ENCODE measurements at regions not wholly inside any gene's neighbourhood (a gene's known extent, or its start where the extent isn't known, plus 50 kb on each side); places are given as distances from the start of the nearest gene placed in this dataset.

DNA sequence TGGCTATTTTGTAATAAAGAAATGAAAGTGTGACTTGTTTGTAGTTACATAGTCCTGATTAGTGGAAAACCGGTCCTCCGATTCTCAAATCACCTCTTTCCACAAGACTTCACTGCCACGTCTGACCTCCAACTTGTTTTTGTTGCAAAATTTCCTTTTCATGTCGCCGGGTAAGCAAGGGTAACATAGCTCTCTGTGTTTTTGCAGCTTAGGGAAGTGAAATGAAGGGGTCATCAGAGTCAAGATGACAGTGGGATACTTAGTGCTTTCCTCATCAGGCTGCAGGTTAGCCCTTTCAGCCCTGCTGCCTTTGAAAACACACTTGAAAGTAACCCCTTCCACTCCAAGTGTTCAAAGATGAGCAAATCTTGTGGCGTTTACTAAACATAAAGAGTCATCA lies 217.9 kb downstream of the USP25 start:
- POLR2A ChIA-PET: no interaction called here
- H3K4me1 ChIP-seq: no peaks in the 10 kb centered on the region
- H3K4me3 ChIP-seq (ENCODE audit: low read depth, low read length): no peak overlapping the region
- TF ChIP-seq, protein P1, sequence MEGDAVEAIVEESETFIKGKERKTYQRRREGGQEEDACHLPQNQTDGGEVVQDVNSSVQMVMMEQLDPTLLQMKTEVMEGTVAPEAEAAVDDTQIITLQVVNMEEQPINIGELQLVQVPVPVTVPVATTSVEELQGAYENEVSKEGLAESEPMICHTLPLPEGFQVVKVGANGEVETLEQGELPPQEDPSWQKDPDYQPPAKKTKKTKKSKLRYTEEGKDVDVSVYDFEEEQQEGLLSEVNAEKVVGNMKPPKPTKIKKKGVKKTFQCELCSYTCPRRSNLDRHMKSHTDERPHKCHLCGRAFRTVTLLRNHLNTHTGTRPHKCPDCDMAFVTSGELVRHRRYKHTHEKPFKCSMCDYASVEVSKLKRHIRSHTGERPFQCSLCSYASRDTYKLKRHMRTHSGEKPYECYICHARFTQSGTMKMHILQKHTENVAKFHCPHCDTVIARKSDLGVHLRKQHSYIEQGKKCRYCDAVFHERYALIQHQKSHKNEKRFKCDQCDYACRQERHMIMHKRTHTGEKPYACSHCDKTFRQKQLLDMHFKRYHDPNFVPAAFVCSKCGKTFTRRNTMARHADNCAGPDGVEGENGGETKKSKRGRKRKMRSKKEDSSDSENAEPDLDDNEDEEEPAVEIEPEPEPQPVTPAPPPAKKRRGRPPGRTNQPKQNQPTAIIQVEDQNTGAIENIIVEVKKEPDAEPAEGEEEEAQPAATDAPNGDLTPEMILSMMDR (IDR thresholded peaks at IDR 0.05; ENCODE audit: insufficient read depth in 1 of 2, low read depth in 1 of 2, low read length in 1 of 2, severe bottlenecking in 1 of 2, unreplicated experiment in 1 of 2): no peak
- Mint-ChIP-seq H3K9me3 (ENCODE audit: unreplicated experiment) (peaks cover 10% of the 10 kb centered on the region), H3K36me3 (ENCODE audit: insufficient read depth, unreplicated experiment) (no peaks in the 10 kb centered on the region), H3K4me1 (ENCODE audit: low read depth, unreplicated experiment) (no peaks in the 10 kb centered on the region), H3K27me3 (ENCODE audit: insufficient read depth, unreplicated experiment) (peaks cover 18% of the 10 kb centered on the region), H3K27ac (ENCODE audit: unreplicated experiment) (no peak overlapping the region), H3K4me3 (ENCODE audit: unreplicated experiment) (no peak overlapping the region)
- no peaks in the 10 kb centered on the region; the same call in 1 of the 2 replicates for H3K27me3 ChIP-seq (replicated peaks; ENCODE audit: control insufficient read depth, insufficient read depth, low read length)
- CTCF ChIA-PET: no interaction called here
- no TSS peak for BruUV-seq (replicated peaks)
- no peak for DNase-seq
- intact Hi-C loops (cut with micrococcal nuclease; ENCODE audit: unreplicated experiment): no loop called here
- no peaks in the 10 kb centered on the region for H3K9me3 ChIP-seq
- no peaks in the 10 kb centered on the region for H3K36me3 ChIP-seq (ENCODE audit: control insufficient read depth, insufficient read depth, low read length)

DNA sequence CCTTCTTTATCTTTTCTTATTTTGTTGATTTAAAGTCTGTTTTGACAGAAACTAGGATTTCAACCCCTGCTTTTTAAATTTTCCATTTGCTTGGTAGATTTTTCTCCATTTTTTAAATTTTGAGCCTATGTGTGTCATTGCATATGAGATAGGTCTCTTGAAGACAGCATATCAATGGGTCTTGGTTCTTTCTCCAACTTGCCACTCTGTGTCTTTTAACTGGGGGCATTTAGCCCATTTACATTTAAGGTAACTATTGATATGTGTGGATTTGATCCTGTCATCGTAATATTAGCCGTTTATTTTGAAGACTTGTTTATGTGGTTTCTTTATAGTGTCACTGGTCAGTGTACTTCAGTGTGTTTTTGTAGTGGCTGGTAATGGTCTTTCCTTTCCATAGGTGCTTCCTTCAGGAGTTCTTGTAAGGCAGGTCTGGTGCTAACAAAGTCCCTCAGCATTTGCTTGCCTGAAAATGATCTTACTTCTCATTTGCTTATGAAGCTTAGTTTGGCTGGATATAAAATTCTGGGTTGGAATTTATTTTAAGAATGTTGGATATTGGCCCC lies 223.9 kb downstream of the USP25 start:
- H3K4me1 ChIP-seq: no peaks in the 10 kb centered on the region
- intact Hi-C loops (cut with micrococcal nuclease; ENCODE audit: unreplicated experiment): no loop called here
- peaks cover 4% of the 10 kb centered on the region; the same call in 1 of the 2 replicates for H3K9me3 ChIP-seq
- Mint-ChIP-seq H3K4me3 (ENCODE audit: unreplicated experiment) (no peak overlapping the region), H3K9me3 (ENCODE audit: unreplicated experiment) (peaks cover 20% of the 10 kb centered on the region), H3K27ac (ENCODE audit: unreplicated experiment) (no peak overlapping the region), H3K36me3 (ENCODE audit: insufficient read depth, unreplicated experiment) (no peaks in the 10 kb centered on the region), H3K4me1 (ENCODE audit: low read depth, unreplicated experiment) (no peaks in the 10 kb centered on the region), H3K27me3 (ENCODE audit: insufficient read depth, unreplicated experiment) (peaks cover 13% of the 10 kb centered on the region)
- H3K27me3 ChIP-seq (replicated peaks; ENCODE audit: control insufficient read depth, insufficient read depth, low read length): no peaks in the 10 kb centered on the region
- no peaks in the 10 kb centered on the region for H3K36me3 ChIP-seq (ENCODE audit: control insufficient read depth, insufficient read depth, low read length)
- no TSS peak for BruUV-seq (replicated peaks)
- ChIA-PET CTCF (no interaction called here), POLR2A (no interaction called here)
- no peak for DNase-seq
- H3K4me3 ChIP-seq (ENCODE audit: low read depth, low read length): no peak overlapping the region
- TF ChIP-seq, protein P1 (IDR thresholded peaks at IDR 0.05; ENCODE audit: insufficient read depth in 1 of 2, low read depth in 1 of 2, low read length in 1 of 2, severe bottlenecking in 1 of 2, unreplicated experiment in 1 of 2): no peak

DNA sequence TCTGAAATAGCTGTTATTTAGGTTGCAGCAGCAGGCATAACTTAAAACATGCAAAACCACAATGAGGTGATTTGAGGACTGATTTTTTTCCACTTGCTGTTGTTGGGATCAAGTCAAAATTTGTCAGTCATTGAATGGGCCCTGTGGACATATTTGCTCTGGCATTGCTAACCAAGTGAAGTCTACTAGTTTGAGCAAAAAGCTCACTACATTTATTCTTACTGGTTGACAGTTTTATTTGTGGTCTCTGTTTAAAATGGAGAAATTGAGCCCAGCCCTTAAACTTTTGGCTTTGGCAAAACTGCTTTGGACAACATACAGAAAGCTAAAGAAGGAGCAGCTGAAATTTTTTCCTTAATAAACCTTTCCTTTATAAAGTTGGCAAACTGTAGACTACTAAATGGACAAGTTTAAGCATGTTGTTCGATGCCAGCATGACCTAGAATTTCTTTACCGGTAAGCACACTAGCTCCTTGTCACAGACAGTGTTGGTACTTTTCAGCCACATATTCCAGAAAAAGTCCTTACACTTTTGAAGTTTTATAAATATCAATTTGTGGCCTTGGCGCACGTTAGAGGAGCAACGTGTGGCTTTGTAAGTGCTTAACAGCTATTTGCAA lies 234.6 kb downstream of the USP25 start:
- no peak overlapping the region for H3K4me3 Mint-ChIP-seq (ENCODE audit: unreplicated experiment)
- H3K27me3 Mint-ChIP-seq (ENCODE audit: insufficient read depth, unreplicated experiment): no peaks in the 10 kb centered on the region
- no peaks in the 10 kb centered on the region for H3K36me3 ChIP-seq (ENCODE audit: control insufficient read depth, insufficient read depth, low read length)
- ChIA-PET CTCF (no interaction called here), POLR2A (no interaction called here)
- H3K27ac Mint-ChIP-seq (ENCODE audit: unreplicated experiment): no peak overlapping the region
- no peak for DNase-seq
- TF ChIP-seq, protein P1 (IDR thresholded peaks at IDR 0.05; ENCODE audit: insufficient read depth in 1 of 2, low read depth in 1 of 2, low read length in 1 of 2, severe bottlenecking in 1 of 2, unreplicated experiment in 1 of 2): no peak
- H3K4me1 ChIP-seq: no peaks in the 10 kb centered on the region
- H3K9me3 Mint-ChIP-seq (ENCODE audit: unreplicated experiment): no peaks in the 10 kb centered on the region
- no peaks in the 10 kb centered on the region for H3K27me3 ChIP-seq (replicated peaks; ENCODE audit: control insufficient read depth, insufficient read depth, low read length)
- H3K4me1 Mint-ChIP-seq (ENCODE audit: low read depth, unreplicated experiment): no peaks in the 10 kb centered on the region
- no peaks in the 10 kb centered on the region for H3K36me3 Mint-ChIP-seq (ENCODE audit: insufficient read depth, unreplicated experiment)
- intact Hi-C loops (cut with micrococcal nuclease; ENCODE audit: unreplicated experiment): no loop called here
- no peaks in the 10 kb centered on the region; the same call in 1 of the 2 replicates for H3K9me3 ChIP-seq
- H3K4me3 ChIP-seq (ENCODE audit: low read depth, low read length): no peak overlapping the region
- no TSS peak for BruUV-seq (replicated peaks)
